ENCODE measurements at regions not wholly inside any gene's neighbourhood (a gene's known extent, or its start where the extent isn't known, plus 50 kb on each side); places are given as distances from the start of the nearest gene placed in this dataset.

DNA sequence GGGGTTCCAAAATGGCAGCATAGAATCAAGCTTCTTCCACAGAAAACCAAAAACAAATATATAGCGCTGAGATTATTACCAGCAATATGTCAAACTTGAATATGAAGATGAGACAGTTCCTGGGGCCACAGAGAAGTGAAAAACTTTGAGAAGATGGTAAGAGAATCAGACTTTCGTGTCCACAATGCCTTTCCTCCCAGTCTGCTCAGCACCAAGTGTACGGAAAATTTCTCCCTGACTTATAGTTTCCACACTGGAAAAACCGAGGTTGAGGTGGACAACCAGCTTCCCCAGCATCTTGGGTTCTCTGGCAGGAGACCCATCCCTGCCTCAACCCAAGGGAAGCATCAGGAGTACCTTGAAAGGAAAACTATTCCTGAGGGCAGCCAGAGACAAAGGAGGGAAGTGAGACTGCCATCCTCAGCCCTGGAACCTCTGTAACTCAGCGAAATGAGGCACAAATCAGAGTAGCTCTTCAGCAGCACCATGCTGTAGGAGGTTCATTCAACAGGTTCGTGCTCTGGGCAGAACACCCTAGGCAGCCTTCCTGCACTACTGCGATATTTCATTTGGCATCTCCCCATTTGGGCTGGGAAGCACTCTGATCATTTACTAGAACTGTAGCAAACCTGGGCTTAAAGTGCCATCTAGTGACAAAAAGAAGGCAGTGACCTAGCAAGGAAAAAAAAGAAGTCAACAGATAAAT lies 52.4 kb upstream of the CAPRIN2 start (continued):
- TF ChIP-seq CBX8 (IDR thresholded peaks at IDR 0.05; ENCODE audit: borderline replicate concordance, low read depth, low read length) = no peak
- peak; percentile 50; the same call in 1 of the 2 replicates for TF ChIP-seq CHD2 (IDR thresholded peaks at IDR 0.05; ENCODE audit: low read length)
- TF ChIP-seq YY1 (IDR thresholded peaks at IDR 0.05; ENCODE audit: low read depth, low read length) = 0 out of 2 replicates have a peak, but pooled peaks have one; percentile 17
- TF ChIP-seq POU5F1 (IDR thresholded peaks at IDR 0.05; ENCODE audit: low read depth, low read length) = 0 out of 2 replicates have a peak, but pooled peaks have one; percentile 26
- no peak for TF ChIP-seq EZH2 (IDR thresholded peaks at IDR 0.05; ENCODE audit: low read depth, low read length, severe bottlenecking)
